H4 (cell line): ENCODE measurements at regions not wholly inside any gene's neighbourhood (a gene's known extent, or its start where the extent isn't known, plus 50 kb on each side); places are given as distances from the start of the nearest gene placed in this dataset.

Experiments used
- DNase-seq: peaks from one replicate; pipeline ENCODE4 v3.0.0-alpha.2; 2015; ENCODE audit warnings: low spot score

DNA sequence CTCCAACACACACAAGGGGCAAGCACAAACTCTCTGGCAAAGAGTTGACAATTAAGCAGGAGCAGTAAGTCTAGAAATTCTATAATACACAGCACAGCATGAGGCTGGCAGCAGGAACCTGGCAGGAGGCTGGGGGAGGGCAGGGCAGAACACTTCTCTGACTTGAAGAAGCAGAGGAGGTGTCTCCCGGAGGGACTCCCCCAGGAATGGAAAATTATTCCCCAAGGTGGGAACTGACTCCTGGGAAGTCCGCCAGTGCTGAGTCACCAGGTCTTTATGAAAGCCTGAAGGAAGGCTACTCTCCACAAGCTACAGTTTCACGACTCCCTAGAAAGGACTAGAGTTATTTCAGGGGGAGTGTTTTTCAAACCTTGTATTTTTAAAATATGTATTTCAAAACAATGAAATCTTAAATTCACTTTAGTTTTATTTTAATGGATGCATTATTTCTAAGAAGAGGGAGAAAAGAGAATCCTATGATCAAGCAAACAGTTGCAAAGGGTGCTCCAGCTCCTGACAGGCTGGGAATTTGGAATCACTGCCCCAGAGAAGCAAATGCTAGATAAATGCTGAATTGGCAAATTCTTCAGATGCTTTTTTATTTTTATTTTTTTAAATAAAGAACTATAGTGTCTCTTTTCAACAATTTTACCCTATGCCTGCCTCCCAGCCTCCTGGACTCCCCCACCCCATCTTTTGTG, 192.8 kb downstream of the LY86 start:
- DNase-seq, result peak; percentile 76

DNA sequence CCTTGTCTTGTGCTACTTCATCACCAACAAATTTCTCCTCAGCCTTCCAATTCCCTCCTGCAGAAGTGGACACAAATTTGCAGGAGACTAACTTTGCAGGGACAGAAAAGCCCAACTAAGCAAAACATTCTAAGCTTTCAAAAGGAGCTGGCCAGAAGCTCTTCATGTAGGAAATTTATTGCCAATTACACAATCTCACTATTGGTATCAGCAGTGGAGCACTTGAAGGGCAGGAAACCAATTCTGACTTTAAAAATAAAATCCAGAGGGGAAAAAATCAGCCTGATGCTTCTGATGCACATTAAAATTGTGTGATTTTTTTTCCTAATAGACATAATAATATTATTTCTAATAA, 193.3 kb downstream of the LY86 start:
- DNase-seq, result no peak

DNA sequence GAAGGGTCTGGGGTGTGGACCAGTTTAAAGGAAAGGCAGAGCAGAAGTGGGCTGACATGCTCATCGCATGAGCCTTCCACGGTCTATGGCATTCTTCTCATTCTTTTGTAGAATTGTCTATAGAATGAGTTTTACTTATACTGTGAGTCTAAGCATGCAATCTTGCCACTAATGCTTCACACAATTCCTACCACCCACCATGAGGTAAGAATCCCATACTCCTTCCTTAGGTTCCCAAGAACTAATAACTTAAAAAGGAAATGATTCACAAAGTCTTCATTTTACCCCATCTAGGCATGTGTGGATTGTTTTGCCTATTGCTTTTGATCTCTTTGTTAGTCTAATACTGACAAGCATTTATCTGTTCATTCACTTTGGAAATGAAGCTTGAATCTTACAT, 195.2 kb downstream of the LY86 start:
- DNase-seq, result no peak

DNA sequence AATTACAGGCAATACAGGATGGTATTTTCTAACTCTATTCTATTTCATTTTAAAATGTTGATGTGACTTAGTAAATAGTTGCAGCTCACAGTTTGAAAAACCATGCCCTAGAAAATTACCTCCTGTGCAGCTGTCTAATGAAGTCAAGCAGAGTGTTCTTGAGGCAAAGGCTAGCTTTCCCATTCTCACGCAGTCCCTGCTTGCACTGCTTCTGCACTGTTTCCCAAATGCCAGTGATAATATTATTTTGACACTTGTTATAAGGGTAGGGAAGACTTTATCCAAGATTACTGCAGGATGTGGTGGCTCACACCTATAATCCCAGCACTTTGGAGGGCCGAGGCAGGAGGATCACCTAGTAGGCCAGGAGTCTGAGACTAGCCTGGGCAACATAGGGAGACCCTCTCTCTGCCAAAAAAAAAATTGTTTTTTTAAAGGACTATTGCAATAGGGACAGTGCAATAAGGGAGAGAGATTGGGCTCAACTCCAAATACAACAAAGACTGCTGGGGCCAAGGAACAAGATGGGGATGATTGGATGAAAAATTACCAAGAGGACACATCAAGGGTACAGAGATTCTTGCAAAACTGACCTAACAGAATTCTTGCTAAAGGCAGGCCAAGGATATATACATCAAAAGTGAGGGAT, 196.1 kb downstream of the LY86 start:
- no peak for DNase-seq

DNA sequence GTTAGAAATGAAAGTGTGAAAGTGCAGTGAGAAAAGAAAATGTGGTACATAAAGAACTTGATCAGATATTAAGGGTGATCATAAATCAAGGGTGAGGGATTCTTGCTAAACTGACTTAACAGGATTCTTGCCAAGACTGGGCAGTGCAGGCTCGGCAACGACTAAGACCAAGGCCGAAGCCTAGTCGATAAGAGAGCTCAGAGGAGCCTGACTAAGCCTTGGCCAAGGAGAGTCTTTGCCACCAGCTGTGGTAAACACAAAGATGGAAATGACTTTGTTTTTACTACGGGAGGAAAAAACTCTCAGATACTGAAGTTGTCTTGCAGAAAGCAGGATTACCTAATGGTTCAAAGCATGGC, 196.6 kb downstream of the LY86 start:
- no peak for DNase-seq

DNA sequence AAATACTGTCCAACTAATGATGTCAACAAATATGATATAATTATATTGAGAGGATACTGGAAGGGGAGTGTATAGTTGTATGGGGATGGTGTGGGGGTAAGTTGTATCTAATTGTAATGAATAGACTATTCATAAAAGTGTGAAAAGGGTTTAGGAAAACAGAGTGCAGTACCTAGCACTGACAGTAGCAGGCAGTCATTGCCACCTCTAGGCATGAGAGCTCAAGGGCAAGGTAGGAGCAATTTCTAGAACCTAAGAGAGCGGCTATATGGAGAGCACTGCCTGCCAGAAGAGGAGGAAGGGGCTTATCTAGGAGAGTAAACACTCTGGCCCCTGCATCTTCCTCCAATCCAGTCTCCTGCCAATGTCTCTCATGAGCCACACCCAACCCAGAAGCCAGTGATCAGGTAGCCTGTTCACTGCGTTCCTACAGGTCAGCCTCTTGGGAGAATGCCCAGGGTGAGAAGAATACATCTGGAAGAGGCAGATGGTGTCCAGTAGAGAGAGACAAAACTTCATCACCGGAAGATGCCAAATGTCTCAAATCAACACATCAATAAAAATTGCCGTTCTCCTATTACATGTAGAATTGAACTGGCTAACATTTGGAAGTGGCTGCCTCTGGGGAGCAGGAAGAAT, 200.0 kb downstream of the LY86 start:
- DNase-seq, result no peak

DNA sequence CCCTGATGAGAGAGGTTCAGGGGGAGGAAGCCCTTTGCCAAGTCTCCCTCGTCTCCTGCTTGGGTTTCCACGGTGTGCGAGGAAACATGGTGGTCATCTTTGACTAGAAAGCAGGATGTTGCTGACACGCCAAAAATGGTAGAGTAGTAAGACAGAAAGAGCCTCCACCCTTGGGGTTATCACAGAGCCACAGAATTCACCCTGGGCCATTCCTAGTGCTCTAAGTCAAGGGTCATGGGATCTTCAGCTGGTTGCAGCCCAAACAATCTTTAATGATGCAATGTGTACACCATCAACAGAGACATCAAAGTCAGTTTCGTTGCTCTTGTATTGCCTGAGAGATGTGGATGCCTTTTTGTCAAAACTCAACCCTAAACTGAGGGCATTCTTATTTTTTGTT, 201.9 kb downstream of the LY86 start:
- no peak for DNase-seq

DNA sequence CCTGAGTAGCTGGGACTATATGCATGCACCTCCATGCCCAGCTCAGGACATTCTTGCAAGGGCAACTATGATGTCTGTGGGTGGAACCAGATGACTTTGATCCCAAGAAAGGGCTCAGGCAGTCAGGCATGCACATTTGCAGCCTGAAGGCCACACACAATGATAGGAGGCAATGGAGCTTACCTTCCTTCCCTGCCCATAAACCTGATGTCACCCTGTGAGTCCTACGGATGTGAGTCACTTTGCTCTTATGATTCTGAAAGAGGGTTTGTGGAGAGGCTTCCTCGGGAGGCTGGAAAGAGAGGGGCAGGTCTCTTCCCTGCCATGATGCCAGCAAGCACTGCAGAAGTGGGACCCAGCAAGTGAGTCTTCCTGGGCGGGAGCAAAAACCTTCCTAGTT, 202.4 kb downstream of the LY86 start:
- DNase-seq, result peak; percentile 63

DNA sequence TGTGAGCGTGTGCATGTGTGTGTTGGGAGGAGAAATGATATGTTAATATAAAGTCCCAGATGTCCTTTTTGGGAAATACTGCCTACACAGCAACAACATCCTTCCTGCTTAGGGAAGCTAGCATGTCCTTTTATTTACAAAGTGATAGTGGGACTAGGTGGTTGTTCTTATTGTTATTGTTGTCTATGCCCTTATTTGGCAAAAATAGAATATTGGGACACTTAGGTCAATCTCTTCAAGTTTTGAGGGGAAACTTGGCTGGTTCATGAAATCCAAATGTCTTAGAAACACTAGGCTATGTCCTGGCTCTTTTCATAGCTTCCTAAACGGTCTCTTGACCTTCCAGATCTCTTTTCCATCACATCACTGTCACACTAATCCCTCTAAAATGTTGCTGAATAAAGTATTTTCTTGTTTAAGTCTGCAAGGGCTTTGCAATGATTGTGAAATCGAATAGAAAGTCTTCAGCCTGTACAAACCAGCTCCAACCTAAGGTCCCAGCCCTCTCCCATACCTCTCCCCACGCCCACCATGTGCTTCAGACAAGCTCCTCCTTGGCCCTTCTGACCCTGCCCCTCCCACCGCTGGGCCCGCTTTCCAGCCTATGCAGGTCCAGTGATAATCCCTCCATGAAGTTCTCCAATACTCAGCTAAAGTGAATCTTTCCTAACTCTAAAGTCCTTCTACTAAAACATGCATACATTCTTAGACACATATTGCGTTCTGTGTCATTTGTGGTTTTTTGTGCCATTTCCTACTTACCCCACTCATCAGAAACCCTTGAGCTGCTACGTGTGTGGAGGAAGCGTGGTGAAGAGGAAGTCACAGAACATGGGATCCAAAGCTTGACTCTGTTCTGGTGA, 205.1 kb downstream of the LY86 start:
- DNase-seq, result no peak

DNA sequence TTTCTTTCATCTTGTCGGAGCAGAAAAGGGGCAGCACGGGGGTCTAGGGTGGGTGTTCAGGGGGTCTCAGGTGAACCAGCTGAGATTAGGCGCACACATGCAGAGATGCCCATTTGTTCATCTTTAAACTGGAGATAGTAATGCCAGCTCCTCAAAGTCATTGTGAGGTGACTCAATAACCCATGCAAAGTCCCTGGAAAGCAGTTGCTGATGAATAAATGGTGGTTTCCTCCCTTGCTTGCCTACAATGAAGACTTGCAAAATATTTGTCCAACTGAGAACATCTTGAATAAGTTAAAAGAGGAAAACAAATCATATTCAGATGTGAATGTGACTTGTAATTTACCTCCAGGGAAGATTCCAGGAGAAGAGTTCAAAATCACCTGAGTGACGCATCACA, 206.9 kb downstream of the LY86 start:
- no peak for DNase-seq

DNA sequence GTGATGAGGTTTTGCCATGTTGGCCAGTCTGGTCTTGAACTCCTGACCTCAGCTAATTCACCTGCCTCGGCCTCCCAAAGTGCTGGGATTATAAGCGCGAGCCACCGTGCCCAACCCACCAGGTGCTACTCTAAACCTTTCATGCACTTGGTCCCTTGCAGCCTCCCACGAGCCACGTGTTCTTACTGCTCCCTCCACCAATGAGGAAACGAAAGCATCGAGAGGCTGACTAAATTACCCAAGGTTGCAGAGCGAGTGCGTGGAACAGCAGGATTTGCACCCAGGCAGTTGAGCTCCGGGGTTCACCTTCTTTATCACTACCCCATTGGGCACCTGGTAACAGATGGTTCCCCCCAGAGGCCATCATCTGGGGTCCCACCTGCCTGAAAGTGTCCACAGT, 208.3 kb downstream of the LY86 start:
- DNase-seq, result no peak

DNA sequence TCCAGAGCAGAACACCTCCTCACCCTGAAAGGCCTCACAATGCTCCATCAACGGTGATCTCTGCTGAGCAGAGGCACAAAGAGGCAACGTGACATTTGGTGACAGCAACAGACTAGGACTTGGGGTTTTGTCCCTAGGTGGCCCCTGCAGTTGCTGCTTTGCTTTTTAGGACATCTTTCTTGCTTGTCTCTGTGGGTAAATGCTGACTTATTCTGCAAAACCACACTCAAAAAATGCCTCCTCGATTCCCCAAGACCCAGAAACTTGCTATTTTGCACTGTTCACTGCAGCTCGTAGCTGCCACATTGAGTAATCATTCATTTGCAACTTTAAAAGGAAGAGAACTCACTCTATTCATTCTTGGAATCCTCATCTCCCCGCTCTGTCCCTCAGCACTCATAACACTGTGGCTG, 209.9 kb downstream of the LY86 start:
- DNase-seq, result no peak

DNA sequence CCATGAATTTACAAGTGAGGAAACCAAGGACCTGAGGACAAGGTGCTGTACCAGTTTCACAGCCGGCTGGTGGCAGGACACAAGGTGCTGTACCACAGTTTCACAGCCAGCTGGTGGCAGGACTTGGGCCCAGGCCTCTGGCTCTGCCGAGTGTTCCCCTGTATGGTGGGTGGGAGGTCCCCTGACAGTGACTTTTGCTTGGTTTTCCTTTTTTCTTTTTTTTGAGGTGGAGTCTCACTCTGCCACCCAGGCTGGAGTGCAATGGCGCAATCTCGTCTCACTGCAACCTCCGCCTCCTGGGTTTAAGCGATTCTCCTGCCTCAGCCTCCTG, 212.4 kb downstream of the LY86 start:
- DNase-seq, result no peak

DNA sequence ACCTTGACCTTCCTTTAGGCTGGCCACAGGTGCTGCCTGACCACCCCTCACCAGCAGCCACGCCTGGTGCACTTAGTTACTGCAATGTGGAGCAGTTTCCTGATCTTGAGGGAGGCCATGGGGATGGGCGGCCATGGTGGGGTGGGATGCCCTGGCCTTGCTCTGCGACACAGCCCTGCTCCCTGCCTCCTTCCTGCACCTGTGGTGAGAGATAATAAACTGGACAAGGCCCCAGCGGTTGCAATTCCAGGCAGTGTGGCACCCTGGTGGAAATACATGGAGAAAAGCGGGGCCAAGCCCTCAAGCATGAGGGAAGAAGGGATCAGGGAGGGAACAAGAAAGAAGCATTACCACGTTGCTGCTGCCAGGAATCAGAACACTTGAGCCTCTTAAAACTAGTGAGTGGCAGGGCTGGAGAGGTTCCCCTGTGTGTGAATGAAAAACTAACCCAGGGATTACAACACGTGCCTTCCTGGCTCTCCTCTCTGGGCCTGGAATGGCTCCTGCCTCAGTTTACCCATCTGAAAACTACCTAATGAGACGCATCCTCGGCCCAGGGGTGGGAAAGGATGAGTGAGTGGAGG, 213.2 kb downstream of the LY86 start:
- no peak for DNase-seq

DNA sequence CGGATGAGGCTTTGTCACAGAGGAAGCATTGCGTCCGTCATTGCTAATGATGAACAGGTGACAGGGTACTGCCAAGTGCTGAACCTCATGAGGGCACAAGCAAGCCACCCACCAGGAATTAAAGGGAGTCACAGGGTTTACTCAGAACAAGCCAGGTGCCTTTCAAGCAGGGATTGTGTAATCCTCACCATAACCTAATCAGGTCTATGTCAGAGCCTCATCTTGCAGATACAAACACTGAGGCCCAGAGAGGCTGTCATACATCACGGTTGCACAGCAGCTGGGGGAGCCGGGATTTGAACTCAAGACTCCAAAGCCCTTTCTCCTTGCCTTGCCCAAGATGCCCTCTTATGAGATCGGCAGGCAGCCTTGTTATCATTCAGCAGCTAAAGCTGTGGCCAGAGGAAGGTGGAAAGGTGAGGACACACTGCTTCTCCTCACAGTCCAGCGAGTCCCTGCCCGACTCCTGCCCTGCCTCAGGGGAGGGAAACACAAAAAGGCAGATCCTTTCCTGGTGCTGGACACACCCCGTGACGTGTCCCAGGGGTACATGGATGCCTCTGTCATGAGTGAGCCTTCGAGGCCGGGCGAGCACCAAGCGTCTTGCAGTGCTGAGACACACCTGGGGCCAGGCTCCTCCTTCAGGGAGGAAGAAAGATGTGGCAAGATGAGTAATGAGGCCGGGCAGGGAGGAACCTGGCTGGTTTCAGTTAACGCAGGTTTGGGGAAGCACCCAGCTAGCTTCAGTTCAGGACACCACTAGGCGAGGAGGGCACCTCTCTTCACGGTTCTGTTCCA, 214.9 kb downstream of the LY86 start:
- DNase-seq, result no peak

DNA sequence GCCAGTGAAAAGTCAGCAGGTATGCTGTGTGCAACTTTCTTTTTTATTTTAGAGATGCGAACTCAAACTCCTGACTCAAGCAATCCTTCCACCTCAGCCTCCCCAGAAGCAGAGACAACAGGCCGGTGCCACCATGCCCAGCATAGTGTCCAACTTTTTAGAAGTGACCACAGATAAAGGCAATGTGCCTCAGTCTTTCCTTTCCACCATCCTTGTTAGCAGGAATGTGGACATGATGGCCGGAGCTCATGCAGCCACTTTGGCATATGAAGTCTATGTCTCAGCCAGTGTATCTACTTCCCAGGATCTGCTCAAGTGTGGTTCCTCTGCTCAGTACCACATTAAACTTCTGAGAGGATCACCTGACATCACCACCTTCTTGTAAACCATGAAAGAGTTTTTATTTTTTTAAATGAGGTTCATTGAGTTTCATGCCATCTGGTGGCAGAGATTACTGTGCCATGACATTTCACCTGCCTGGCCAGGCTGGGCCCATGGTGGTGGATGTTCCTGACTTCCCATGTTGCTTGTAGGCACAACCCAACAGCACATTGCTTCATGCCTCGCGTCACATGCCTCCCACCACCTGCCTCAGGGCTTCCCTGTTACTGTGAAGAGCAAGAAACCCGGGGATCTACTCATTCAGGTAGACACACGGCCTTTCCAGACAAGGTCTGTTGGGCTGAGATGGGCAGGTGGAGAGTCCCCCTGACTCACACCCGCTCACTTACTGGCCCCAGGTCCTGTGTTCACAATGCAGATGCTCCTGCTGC, 216.5 kb downstream of the LY86 start:
- no peak for DNase-seq

DNA sequence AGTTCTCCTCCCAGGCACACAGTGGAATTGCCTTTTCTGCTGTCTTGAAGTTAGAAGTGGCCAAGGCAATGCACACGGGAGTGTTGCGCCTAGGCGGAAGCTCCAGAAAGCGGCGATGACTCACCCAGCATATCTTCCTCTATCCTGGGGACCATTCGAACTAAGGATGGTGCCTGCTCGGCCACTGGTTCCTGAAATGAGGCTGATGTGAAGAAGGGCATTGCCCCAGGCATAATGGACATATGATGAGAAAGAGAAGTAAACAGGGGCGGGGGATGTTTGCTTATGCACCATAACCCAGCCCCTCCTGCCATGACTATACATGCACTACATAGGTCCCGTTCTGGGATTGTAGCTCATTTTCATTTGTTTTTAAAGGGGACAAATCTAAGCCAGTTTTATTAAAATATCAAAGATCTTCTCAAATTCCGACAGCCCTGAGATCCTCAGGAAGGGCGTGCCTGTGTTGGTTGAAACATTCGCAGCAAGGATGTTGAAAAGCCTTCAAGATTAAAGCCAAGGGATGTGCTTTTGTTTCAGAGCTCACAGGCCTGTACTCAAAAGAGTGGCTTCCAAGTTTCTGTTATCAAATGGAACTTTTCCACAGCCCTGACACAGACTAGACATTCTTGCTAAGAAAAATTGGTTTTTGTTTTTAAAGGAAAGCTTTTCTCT, 218.5 kb downstream of the LY86 start:
- no peak for DNase-seq

DNA sequence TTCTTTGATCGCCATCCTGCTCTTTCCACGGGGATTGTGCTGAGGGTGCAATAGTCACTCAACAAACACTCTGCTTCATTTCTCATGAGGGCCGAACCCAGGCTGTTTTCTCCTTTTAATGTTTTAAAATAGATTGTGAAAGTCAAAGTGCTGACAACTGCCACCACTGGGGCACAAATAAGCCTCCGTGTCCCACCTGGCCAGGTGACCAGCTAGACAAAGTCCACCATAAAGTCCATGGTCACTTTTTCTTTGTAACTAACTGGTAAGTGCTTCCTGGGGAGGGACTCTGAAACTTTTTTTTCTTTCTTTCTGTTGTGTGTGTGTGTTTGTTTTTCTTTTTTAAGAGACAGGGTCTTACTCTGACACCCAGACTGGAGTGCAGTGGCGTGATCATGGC, 219.8 kb downstream of the LY86 start:
- no peak for DNase-seq

DNA sequence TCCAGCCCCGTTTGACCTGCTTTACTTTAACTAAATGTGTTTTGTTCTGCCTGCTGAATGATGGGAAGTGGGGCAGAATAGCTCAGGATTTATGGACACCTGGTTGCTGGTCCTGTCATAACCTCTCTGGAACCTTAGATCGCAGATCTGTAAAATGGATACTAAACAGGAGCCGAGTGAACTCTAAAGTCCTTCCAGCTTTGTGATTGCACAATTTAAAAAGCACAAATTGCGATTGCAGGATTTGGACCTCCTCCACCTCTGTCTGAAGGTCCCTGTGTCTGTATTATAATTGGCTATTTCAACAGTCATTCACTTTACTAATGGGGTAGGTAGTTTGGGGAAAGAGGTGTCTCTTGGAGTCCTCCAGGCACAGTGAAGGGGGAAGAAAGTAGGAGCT, 220.4 kb downstream of the LY86 start:
- DNase-seq, result no peak

DNA sequence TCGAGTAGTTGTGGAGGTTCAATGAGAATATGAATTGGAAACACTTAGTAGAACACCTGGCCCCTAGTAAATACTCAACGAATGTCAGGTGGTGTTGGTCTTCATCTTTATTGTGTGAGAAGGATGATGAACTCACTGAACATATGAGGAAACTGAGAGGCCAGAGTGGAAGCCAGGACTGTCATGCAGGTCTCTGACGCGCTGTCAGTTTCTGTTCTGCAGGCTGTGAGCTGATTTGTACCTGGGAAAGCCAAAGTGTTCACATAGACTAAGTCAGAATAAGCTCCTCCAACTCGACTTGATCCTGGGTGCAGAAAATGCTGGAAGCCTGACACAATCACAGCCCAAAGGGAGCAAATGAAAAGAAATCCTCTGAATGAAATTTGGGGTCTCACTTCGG, 222.2 kb downstream of the LY86 start:
- no peak for DNase-seq
